ENCODE measurements at regions not wholly inside any gene's neighbourhood (a gene's known extent, or its start where the extent isn't known, plus 50 kb on each side); places are given as distances from the start of the nearest gene placed in this dataset.

DNA sequence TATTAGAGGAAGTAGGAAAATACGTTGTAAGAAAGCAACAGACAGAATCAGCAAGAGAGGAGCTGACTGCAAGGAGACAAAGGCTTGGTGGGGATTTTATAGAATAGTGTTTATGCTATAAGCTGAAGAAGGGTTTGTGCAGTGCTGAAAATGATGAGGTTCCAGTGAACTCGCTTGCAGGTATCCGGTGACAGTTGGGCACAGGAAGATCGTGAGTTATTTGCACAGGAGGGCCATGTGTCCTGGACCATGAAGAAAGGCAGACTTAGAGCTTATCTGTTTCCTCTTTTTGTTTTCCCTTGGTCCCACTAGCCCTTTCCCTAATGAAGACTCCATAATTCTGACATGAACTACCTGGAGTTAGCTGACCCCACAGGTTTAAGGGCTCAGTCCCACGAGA, 61.4 kb downstream of the NXNL2 start:
- Histone ChIP-seq H3K14ac (ENCODE audit: insufficient read depth, low read length) (no peak overlapping the region), H3K23me2 (ENCODE audit: insufficient read length, low read depth, low read length, poor library complexity, severe bottlenecking) (no peaks in the 10 kb centered on the region), H3T11ph (ENCODE audit: low read length) (no peak overlapping the region), H2BK20ac (ENCODE audit: low read depth, low read length, poor library complexity, severe bottlenecking) (no peak overlapping the region), H3K23ac (ENCODE audit: insufficient read length, low read depth, low read length) (no peak overlapping the region), H3K9me3 (ENCODE audit: control insufficient read depth, low read depth, low read length) (no peaks in the 10 kb centered on the region), H2AFZ (ENCODE audit: low read length) (no peak overlapping the region), H3K18ac (ENCODE audit: insufficient read length, low read depth, low read length) (no peak overlapping the region), H2BK15ac (ENCODE audit: low read depth, low read length) (no peak overlapping the region), H2AK5ac (ENCODE audit: insufficient read length, low read length) (no peak overlapping the region), H3K27me3 (ENCODE audit: insufficient read depth, low read length) (no peaks in the 10 kb centered on the region), H4K91ac (ENCODE audit: insufficient read length, low read depth, low read length) (no peak overlapping the region), H3K56ac (ENCODE audit: insufficient read length, low read depth, low read length) (no peak overlapping the region), H2BK5ac (ENCODE audit: insufficient read length, low read length) (no peak overlapping the region), H4K5ac (ENCODE audit: insufficient read length, low read depth, low read length) (no peak overlapping the region), H3K4me1 (ENCODE audit: insufficient read depth, low read length) (no peaks in the 10 kb centered on the region), H3K79me1 (ENCODE audit: insufficient read depth, low read depth, low read length, poor library complexity, severe bottlenecking) (no peaks in the 10 kb centered on the region), H3K4ac (ENCODE audit: low read depth, low read length) (no peak overlapping the region), H2BK120ac (ENCODE audit: low read depth, low read length, poor library complexity, severe bottlenecking) (no peak overlapping the region), H4K8ac (replicated peaks; ENCODE audit: insufficient read length, low read depth, low read length) (no peak overlapping the region), H3K4me2 (ENCODE audit: insufficient read depth, insufficient read length, low read length) (no peak overlapping the region), H3K79me2 (ENCODE audit: insufficient read depth, low read length) (no peaks in the 10 kb centered on the region), H2BK12ac (ENCODE audit: insufficient read length, low read depth, low read length) (no peak overlapping the region), H3K27ac (ENCODE audit: insufficient read length, low read depth, low read length) (no peak overlapping the region), H3K9ac (ENCODE audit: extremely low read depth, insufficient read length, low read length) (no peak overlapping the region), H4K20me1 (ENCODE audit: control insufficient read depth, insufficient read depth, insufficient read length) (no peaks in the 10 kb centered on the region)
- DNase-seq, result no peak
- H3K36me3 Mint-ChIP-seq (ENCODE audit: insufficient read depth in 1 of 3, low read depth in 3 of 3), result no peaks in the 10 kb centered on the region
- no peaks in the 10 kb centered on the region for H3K9me3 Mint-ChIP-seq
- peaks cover 20% of the 10 kb centered on the region for H3K27me3 Mint-ChIP-seq (ENCODE audit: low read depth)
- no peak overlapping the region for H3K27ac Mint-ChIP-seq
- WGBS (ENCODE audit: extremely low coverage, insufficient read length, low lambda C conversion rate), result no CpG with 5 or more reads among the region's 5 CpGs
- H3K4me3 Mint-ChIP-seq, result no peak overlapping the region
- TF ChIP-seq, protein P1, sequence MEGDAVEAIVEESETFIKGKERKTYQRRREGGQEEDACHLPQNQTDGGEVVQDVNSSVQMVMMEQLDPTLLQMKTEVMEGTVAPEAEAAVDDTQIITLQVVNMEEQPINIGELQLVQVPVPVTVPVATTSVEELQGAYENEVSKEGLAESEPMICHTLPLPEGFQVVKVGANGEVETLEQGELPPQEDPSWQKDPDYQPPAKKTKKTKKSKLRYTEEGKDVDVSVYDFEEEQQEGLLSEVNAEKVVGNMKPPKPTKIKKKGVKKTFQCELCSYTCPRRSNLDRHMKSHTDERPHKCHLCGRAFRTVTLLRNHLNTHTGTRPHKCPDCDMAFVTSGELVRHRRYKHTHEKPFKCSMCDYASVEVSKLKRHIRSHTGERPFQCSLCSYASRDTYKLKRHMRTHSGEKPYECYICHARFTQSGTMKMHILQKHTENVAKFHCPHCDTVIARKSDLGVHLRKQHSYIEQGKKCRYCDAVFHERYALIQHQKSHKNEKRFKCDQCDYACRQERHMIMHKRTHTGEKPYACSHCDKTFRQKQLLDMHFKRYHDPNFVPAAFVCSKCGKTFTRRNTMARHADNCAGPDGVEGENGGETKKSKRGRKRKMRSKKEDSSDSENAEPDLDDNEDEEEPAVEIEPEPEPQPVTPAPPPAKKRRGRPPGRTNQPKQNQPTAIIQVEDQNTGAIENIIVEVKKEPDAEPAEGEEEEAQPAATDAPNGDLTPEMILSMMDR (conservative IDR thresholded peaks at IDR 0.05), result no peak
- no peaks in the 10 kb centered on the region for H3K4me1 Mint-ChIP-seq

Measured in H9 (cell line).